Smooth muscle cell (in vitro differentiated cells): ENCODE measurements at regions not wholly inside any gene's neighbourhood (a gene's known extent, or its start where the extent isn't known, plus 50 kb on each side); places are given as distances from the start of the nearest gene placed in this dataset.
A peak's percentile ranks its signal among the peaks of the same experiment; 100 is the strongest.

Experiments used
- DNase-seq: peaks from one replicate; lab custom pipeline; 2025; ENCODE audit not compliant: unreplicated experiment; lab: John Stamatoyannopoulos, UW
- H2AFZ ChIP-seq: fragments of 200-600 bp; sonication (generic); 2 replicates; pipeline ENCODE4 v1.6.0; 2016; ENCODE audit warnings: antibody characterized with exemption, low read depth, mild to moderate bottlenecking
- H3F3A ChIP-seq: fragments of 200-600 bp; sonication (generic); 2 replicates; pipeline ENCODE4 v1.6.0; 2017; ENCODE audit warnings: antibody characterized with exemption, low read depth
- H3K27ac ChIP-seq: fragments of 200-600 bp; sonication (generic); 2 replicates; pipeline ENCODE4 v1.5.1; 2016; ENCODE audit warnings: low read depth, mild to moderate bottlenecking
- H3K27me3 ChIP-seq: fragments of 200-600 bp; sonication (generic); 2 replicates; pipeline ENCODE4 v1.6.1; 2016; ENCODE audit warnings: low read depth, mild to moderate bottlenecking
- H3K36me3 ChIP-seq: fragments of 200-600 bp; sonication (generic); 2 replicates; pipeline ENCODE4 v1.5.1; 2016; ENCODE audit warnings: low read depth
- H3K4me1 ChIP-seq: fragments of 200-600 bp; sonication (generic); 2 replicates; pipeline ENCODE4 v1.5.1; 2016; ENCODE audit warnings: low read depth
- H3K4me2 ChIP-seq: fragments of 200-600 bp; sonication (generic); 2 replicates; pipeline ENCODE4 v1.6.0; 2016; ENCODE audit warnings: mild to moderate bottlenecking
- H3K4me3 ChIP-seq: fragments of 200-600 bp; sonication (generic); 2 replicates; pipeline ENCODE4 v1.5.1; 2016; ENCODE audit warnings: mild to moderate bottlenecking
- H3K79me2 ChIP-seq: fragments of 200-600 bp; sonication (generic); 2 replicates; pipeline ENCODE4 v1.6.0; 2016; ENCODE audit warnings: low read depth, mild to moderate bottlenecking
- H3K9ac ChIP-seq: fragments of 200-600 bp; sonication (generic); 2 replicates; pipeline ENCODE4 v1.6.0; 2016; ENCODE audit warnings: low read depth
- H3K9me3 ChIP-seq: fragments of 200-600 bp; sonication (generic); replicated peaks from 2 replicates; pipeline ENCODE4 v1.5.1; 2016; ENCODE audit warnings: low read depth
- H4K20me1 ChIP-seq: fragments of 200-600 bp; sonication (generic); 2 replicates; pipeline ENCODE4 v1.6.0; 2016; ENCODE audit warnings: low read depth
- CTCF ChIP-seq: fragments of 200-600 bp; sonication (generic); IDR thresholded peaks from 2 replicates; pipeline ENCODE4 v1.5.1; 2017; ENCODE audit warnings: borderline replicate concordance, mild to moderate bottlenecking, antibody characterized with exemption; ENCODE audit not compliant: insufficient read depth, poor library complexity, severe bottlenecking
- WGBS: methylation state at CpG from one replicate; pipeline ENCODE4 v1.1.7; 2016; ENCODE audit warnings: low lambda C conversion rate; 5-methylcytosine and 5-hydroxymethylcytosine counted together

GRCh38 chr9:115350548-115350947, 232.6 kb upstream of the TNC start:
- Histone ChIP-seq H3K4me2 (peak overlapping the region; percentile 66), H3K79me2 (no peaks in the 10 kb centered on the region), H3K36me3 (no peaks in the 10 kb centered on the region), H3K9ac (no peak overlapping the region), H3K4me3 (no peak overlapping the region), H3K27me3 (no peaks in the 10 kb centered on the region), H3K4me1 (no peaks in the 10 kb centered on the region), H4K20me1 (no peaks in the 10 kb centered on the region), H2AFZ (no peak overlapping the region), H3F3A (no peaks in the 10 kb centered on the region), H3K27ac (peak overlapping the region; percentile 48), H3K9me3 (no peaks in the 10 kb centered on the region)
- WGBS = 80% methylated on average over 2 of the region's 2 CpGs
- DNase-seq = no peak
- TF ChIP-seq CTCF = no peak

- no peaks in the 10 kb centered on the region for H3K79me2 ChIP-seq
- H3K27ac ChIP-seq = no peak overlapping the region
- no peaks in the 10 kb centered on the region for H3K36me3 ChIP-seq
- 66% methylated on average over 3 of the region's 3 CpGs for WGBS
- no peak for TF ChIP-seq CTCF
- H3K9me3 ChIP-seq = no peaks in the 10 kb centered on the region
- H3K27me3 ChIP-seq = no peaks in the 10 kb centered on the region
- no peak overlapping the region for H2AFZ ChIP-seq
- no peak overlapping the region for H3K9ac ChIP-seq
- no peak overlapping the region for H3K4me2 ChIP-seq
- H3K4me1 ChIP-seq = no peaks in the 10 kb centered on the region
- no peak for DNase-seq
- H4K20me1 ChIP-seq = no peaks in the 10 kb centered on the region
- H3K4me3 ChIP-seq = no peak overlapping the region
- no peaks in the 10 kb centered on the region for H3F3A ChIP-seq
Measured at GRCh38 chr9:115353681-115354080, 235.7 kb upstream of the TNC start.

GRCh38 chr9:115357821-115358220, 239.9 kb upstream of the TNC start:
- WGBS = 75% methylated on average over 1 of the region's 1 CpG
- Histone ChIP-seq H3K36me3 (no peaks in the 10 kb centered on the region), H3K9me3 (no peaks in the 10 kb centered on the region), H3K79me2 (no peaks in the 10 kb centered on the region), H3K4me2 (no peak overlapping the region), H4K20me1 (no peaks in the 10 kb centered on the region), H2AFZ (no peak overlapping the region), H3F3A (no peaks in the 10 kb centered on the region), H3K27me3 (no peaks in the 10 kb centered on the region), H3K27ac (no peak overlapping the region), H3K9ac (no peak overlapping the region), H3K4me3 (no peak overlapping the region), H3K4me1 (no peaks in the 10 kb centered on the region)
- TF ChIP-seq CTCF = no peak
- DNase-seq = no peak

- Histone ChIP-seq H4K20me1 (no peaks in the 10 kb centered on the region), H3K4me3 (no peak overlapping the region), H2AFZ (no peak overlapping the region), H3K4me1 (no peaks in the 10 kb centered on the region), H3K27me3 (no peaks in the 10 kb centered on the region), H3F3A (no peaks in the 10 kb centered on the region), H3K9ac (no peak overlapping the region), H3K27ac (peak overlapping the region; percentile 41), H3K4me2 (no peak overlapping the region), H3K36me3 (no peaks in the 10 kb centered on the region), H3K9me3 (no peaks in the 10 kb centered on the region), H3K79me2 (no peaks in the 10 kb centered on the region)
- no peak for TF ChIP-seq CTCF
- WGBS = 27% methylated on average over 5 of the region's 5 CpGs
- no peak for DNase-seq
Measured at GRCh38 chr9:115359017-115359780, 241.2 kb upstream of the TNC start.
